GM12878 (cell line): ENCODE measurements at regions not wholly inside any gene's neighbourhood (a gene's known extent, or its start where the extent isn't known, plus 50 kb on each side); places are given as distances from the start of the nearest gene placed in this dataset.

Source experiments
- ATAC-seq: fragments of 200-7000 bp; cut with Tn5 transposase; 3 replicates; pipeline ENCODE4 v1.9.1; 2020; ENCODE audit warnings: mild to moderate bottlenecking, moderate library complexity
- BruUV-seq: library from RNA; stranded (reverse); fragments of 400-500 nt; replicated peaks from 2 replicates; lab custom pipeline; 2021; lab: Mats Ljungman, UMichigan
- CTCF ChIA-PET: fragments of 300-600 bp; sonication (Branson Sonifier 250); formaldehyde crosslinking; extraction: SDS; loops from one replicate; lab custom pipeline; 2021; ENCODE audit warnings: inconsistent platforms; lab: Yijun Ruan, JAX
- POLR2A ChIA-PET: fragments of 350-600 bp; formaldehyde crosslinking; extraction: SDS; loops from one replicate; lab custom pipeline; 2021; ENCODE audit warnings: inconsistent platforms; lab: Charles Lee
- RAD21 ChIA-PET: fragments of 300-600 bp; sonication (Branson Sonifier 250); formaldehyde crosslinking; loops from one replicate; lab custom pipeline; 2023; ENCODE audit warnings: antibody characterized with exemption; ENCODE audit not compliant: unreplicated experiment; lab: Charles Lee
- SMC1A ChIA-PET: fragments of 300-600 bp; sonication (Branson Sonifier 250); formaldehyde crosslinking; loops from one replicate; lab custom pipeline; 2023; ENCODE audit not compliant: unreplicated experiment, uncharacterized antibody; lab: Charles Lee
- DNase-seq: peaks from one replicate; pipeline ENCODE4 v3.0.0-alpha.2; 2011; ENCODE audit warnings: low read depth, low spot score
- FAIRE-seq: peaks from 3 replicates; lab custom pipeline; 2011; peaks lifted over from hg19 to GRCh38; lab: Jason Lieb, UNC
- H2AFZ ChIP-seq: 2 replicates; pipeline ENCODE4 v1.6.0; 2011; ENCODE audit warnings: low read depth, low read length, control low read depth; ENCODE audit not compliant: control insufficient read depth
- H3K27ac ChIP-seq: 2 replicates; pipeline ENCODE4 v1.5.1; 2011; ENCODE audit warnings: control low read depth; ENCODE audit not compliant: control insufficient read depth, insufficient read depth
- H3K27me3 ChIP-seq, 2 experiments: replicated peaks in 1 of 2; 2 replicates each; pipeline versions ENCODE4 v1.6.0 to v1.6.1; 2011; ENCODE audit warnings: low read length in 1 of 2; ENCODE audit not compliant: control insufficient read depth in 2 of 2, insufficient read depth in 2 of 2
- H3K36me3 ChIP-seq, 2 experiments: 2 replicates each; pipeline ENCODE4 v1.5.1; 2011; ENCODE audit warnings: low read length in 1 of 2; ENCODE audit not compliant: control insufficient read depth in 2 of 2, insufficient read depth in 2 of 2
- H3K4me1 ChIP-seq: 2 replicates; pipeline ENCODE4 v1.6.1; 2011; ENCODE audit warnings: mild to moderate bottlenecking, low read length, moderate library complexity, mixed read lengths; ENCODE audit not compliant: control insufficient read depth, insufficient read depth
- H3K4me2 ChIP-seq: 2 replicates; pipeline ENCODE4 v1.6.0; 2011; ENCODE audit warnings: control low read depth; ENCODE audit not compliant: control insufficient read depth, insufficient read depth
- H3K4me3 ChIP-seq: fragments of 200-600 bp; sonication (generic); 2 replicates; pipeline ENCODE4 v1.5.1; 2016
- H3K79me2 ChIP-seq: 2 replicates; pipeline ENCODE4 v1.6.0; 2011; ENCODE audit warnings: low read length; ENCODE audit not compliant: control insufficient read depth, insufficient read depth
- H3K9ac ChIP-seq: 2 replicates; pipeline ENCODE4 v1.8.0; 2011; ENCODE audit warnings: low read length, control low read depth, mixed read lengths; ENCODE audit not compliant: control insufficient read depth, insufficient read depth
- H3K9me3 ChIP-seq: replicated peaks from 3 replicates; pipeline ENCODE4 v1.5.1; 2011; ENCODE audit warnings: mild to moderate bottlenecking, low read length; ENCODE audit not compliant: control insufficient read depth, insufficient read depth
- H4K20me1 ChIP-seq: 2 replicates; pipeline ENCODE4 v1.6.0; 2011; ENCODE audit not compliant: control insufficient read depth, insufficient read depth
- BACH1 ChIP-seq: fragments of 450-650 bp; IDR thresholded peaks from 2 replicates; pipeline ENCODE4 v1.6.1; 2017; ENCODE audit warnings: mild to moderate bottlenecking, borderline replicate concordance
- CREM ChIP-seq: IDR thresholded peaks from 2 replicates; pipeline ENCODE4 v1.6.1; 2014; ENCODE audit warnings: antibody characterized with exemption, low read depth
- EGR1 ChIP-seq, 2 experiments: IDR thresholded peaks; 1 replicate in 1 of 2; 2 replicates in 1 of 2; pipeline ENCODE4 v1.6.1; 2011 to 2012; ENCODE audit warnings: low read depth in 2 of 2, low read length in 2 of 2, borderline replicate concordance in 1 of 2, mild to moderate bottlenecking in 1 of 2, moderate library complexity in 1 of 2
- ESRRA ChIP-seq: IDR thresholded peaks from 2 replicates; pipeline ENCODE4 v1.6.1; 2012; ENCODE audit warnings: mild to moderate bottlenecking, low read length, improper control_type of control experiment
- FOXM1 ChIP-seq: IDR thresholded peaks from 2 replicates; pipeline ENCODE4 v1.6.1; 2012; ENCODE audit warnings: low read depth, mild to moderate bottlenecking, inconsistent platforms, low read length, moderate library complexity
- KAT2A ChIP-seq: conservative IDR thresholded peaks from 2 replicates; pipeline ENCODE4 v1.6.1; 2011; ENCODE audit warnings: low read depth, low read length; ENCODE audit not compliant: control insufficient read depth
- MEF2A ChIP-seq: IDR thresholded peaks from 2 replicates; pipeline ENCODE4 v1.6.1; 2011; ENCODE audit warnings: low read depth, mild to moderate bottlenecking, low read length, moderate library complexity; ENCODE audit not compliant: insufficient read depth
- MTA2 ChIP-seq: fragments of 450-650 bp; IDR thresholded peaks from 2 replicates; pipeline ENCODE4 v1.6.1; 2016; ENCODE audit warnings: low read depth, mild to moderate bottlenecking, moderate library complexity
- NFIC ChIP-seq: IDR thresholded peaks from 2 replicates; pipeline ENCODE4 v1.6.1; 2012; ENCODE audit warnings: low read depth, mild to moderate bottlenecking, inconsistent platforms, low read length, moderate library complexity
- NR2F1 ChIP-seq: fragments of 450-650 bp; conservative IDR thresholded peaks from 2 replicates; pipeline ENCODE4 v1.6.1; 2017; ENCODE audit warnings: mild to moderate bottlenecking
- RUNX3 ChIP-seq: IDR thresholded peaks from 2 replicates; pipeline ENCODE4 v1.6.1; 2012; ENCODE audit warnings: low read length, inconsistent platforms
- SRF ChIP-seq, 2 experiments: IDR thresholded peaks; 2 replicates each; pipeline ENCODE4 v1.6.1; 2011; ENCODE audit warnings: low read depth in 2 of 2, low read length in 2 of 2, mild to moderate bottlenecking in 1 of 2, moderate library complexity in 1 of 2
- TCF7 ChIP-seq: IDR thresholded peaks from 2 replicates; pipeline ENCODE4 v1.6.1; 2014; ENCODE audit warnings: antibody characterized with exemption, borderline replicate concordance
- ZBTB4 ChIP-seq: fragments of 450-650 bp; formaldehyde crosslinking; IDR thresholded peaks from 2 replicates; pipeline ENCODE4 v1.4.0; 2022; ENCODE audit warnings: mild to moderate bottlenecking, moderate library complexity
- ZNF207 ChIP-seq: fragments of 450-650 bp; IDR thresholded peaks from 2 replicates; pipeline ENCODE4 v1.6.1; 2014; ENCODE audit warnings: antibody characterized with exemption, mild to moderate bottlenecking, borderline replicate concordance
- ZNF217 ChIP-seq: fragments of 450-650 bp; IDR thresholded peaks from 2 replicates; pipeline ENCODE4 v1.6.1; 2017; ENCODE audit warnings: antibody characterized with exemption, mild to moderate bottlenecking
- WGBS: methylation state at CpG from one replicate; pipeline ENCODE4 v1.1.6; 2016; ENCODE audit warnings: low lambda C conversion rate; ENCODE audit not compliant: insufficient replicate concordance, insufficient coverage; ENCODE audit errors: missing lambda C conversion rate; 5-methylcytosine and 5-hydroxymethylcytosine counted together
- in situ Hi-C: fragments of 300-500 bp; cut with MboI; formaldehyde crosslinking; loops from 9 replicates; pipeline ENCODE4 v1.14.3; 2018; ENCODE audit warnings: mixed read lengths
- intact Hi-C: fragments of 100-400 bp; cut with micrococcal nuclease; formaldehyde crosslinking; loops from one replicate; pipeline ENCODE4 v1.14.2; 2022; ENCODE audit not compliant: unreplicated experiment

GRCh38 chr6:8831366-8832152 lies 396.2 kb upstream of the SLC35B3 start:
- intact Hi-C loops = no loop called here
- no TSS peak for BruUV-seq
- Histone ChIP-seq H3K4me3 (no peak overlapping the region), H3K4me1 (no peaks in the 10 kb centered on the region), H3K79me2 (no peaks in the 10 kb centered on the region), H3K9ac (no peak overlapping the region), H4K20me1 (no peaks in the 10 kb centered on the region), H3K27ac (no peak overlapping the region), H3K4me2 (no peak overlapping the region), H3K9me3 (no peaks in the 10 kb centered on the region), H3K36me3 (no peaks in the 10 kb centered on the region), H3K27me3 (no peaks in the 10 kb centered on the region), H2AFZ (no peak overlapping the region)
- ChIA-PET RAD21 (no interaction called here), CTCF (no interaction called here), SMC1A (no interaction called here), POLR2A (no interaction called here)
- no peak for TF ChIP-seq BACH1
- no peak for TF ChIP-seq ZNF217
- TF ChIP-seq RUNX3 = no peak
- TF ChIP-seq TCF7 = no peak
- no peak for TF ChIP-seq SRF (IDR thresholded peaks at IDR 0.05; ENCODE audit: low read depth in 2 of 2, low read length in 2 of 2)
- TF ChIP-seq EGR1 (IDR thresholded peaks at IDR 0.05; ENCODE audit: borderline replicate concordance in 1 of 2, low read depth in 2 of 2, low read length in 2 of 2) = no peak
- no peak for TF ChIP-seq KAT2A
- TF ChIP-seq NR2F1 = no peak
- TF ChIP-seq MTA2 = no peak
- TF ChIP-seq NFIC = no peak
- TF ChIP-seq ZBTB4 = no peak
- TF ChIP-seq FOXM1 = no peak
- TF ChIP-seq MEF2A = no peak
- no peak for TF ChIP-seq CREM
- no peak for TF ChIP-seq ZNF207
- TF ChIP-seq ESRRA = no peak
- no peak for ATAC-seq
- in situ Hi-C loops = no loop called here
- 51% methylated on average over 11 of the region's 11 CpGs for WGBS
- no peak for DNase-seq
- FAIRE-seq = no peak
